ENCODE measurements at regions not wholly inside any gene's neighbourhood (a gene's known extent, or its start where the extent isn't known, plus 50 kb on each side); places are given as distances from the start of the nearest gene placed in this dataset.

GRCh38 chr4:189313861-189314513, 626.7 kb upstream of the FRG1 start:
- no peak for TF ChIP-seq CTCF (IDR thresholded peaks at IDR 0.05; ENCODE audit: low read depth, low read length)
- TF ChIP-seq EZH2phosphoT487 (IDR thresholded peaks at IDR 0.05; ENCODE audit: low read depth): no peak
